Stomach (tissue), 8 donors: ENCODE measurements at regions not wholly inside any gene's neighbourhood (a gene's known extent, or its start where the extent isn't known, plus 50 kb on each side); places are given as distances from the start of the nearest gene placed in this dataset.
A peak's percentile ranks its signal among the peaks of the same experiment; 100 is the strongest.

Experiments
- DNase-seq, 2 donors: peaks; one replicate each; pipeline versions ENCODE4 v3.0.0 to v3.0.0-alpha.2; 2013 to 2019
- H3K27ac ChIP-seq, 5 donors: fragments of 200-600 bp in 4 of 5; sonication (generic) in 4 of 5; one replicate each; pipeline ENCODE4 v1.5.1; 2013 to 2019; ENCODE audit warnings: mild to moderate bottlenecking in 1 of 5, moderate library complexity in 1 of 5
- H3K27me3 ChIP-seq, 3 donors: fragments of 200-600 bp; sonication (generic); one replicate each; pipeline ENCODE4 v1.5.1; 2017 to 2019; ENCODE audit warnings: mixed run types in 1 of 3
- H3K36me3 ChIP-seq, 4 donors: fragments of 200-600 bp; sonication (generic); 1 replicate in 3 of 4; 2 replicates in 1 of 4; pipeline ENCODE4 v1.5.1; 2016 to 2019
- H3K4me1 ChIP-seq, 4 donors: fragments of 200-600 bp; sonication (generic); one replicate each; pipeline ENCODE4 v1.5.1; 2016 to 2019
- H3K4me3 ChIP-seq, 4 donors: fragments of 200-600 bp; sonication (generic) in 3 of 4; one replicate each; pipeline ENCODE4 v1.5.1; 2016 to 2019; ENCODE audit warnings: mild to moderate bottlenecking in 1 of 4
- H3K9me3 ChIP-seq, 4 donors: fragments of 200-600 bp; sonication (generic); one replicate each; pipeline ENCODE4 v1.5.1; 2016 to 2019
- EP300 ChIP-seq: sonication (generic); formaldehyde crosslinking; IDR thresholded peaks from one replicate; pipeline ENCODE4 v1.6.1; 2017; ENCODE audit warnings: antibody characterized with exemption
- POLR2A ChIP-seq, 4 donors: fragments of 450-650 bp; IDR thresholded peaks; one replicate each; pipeline ENCODE4 v1.6.1; 2016; ENCODE audit warnings: antibody characterized with exemption in 4 of 4, control low read depth in 2 of 4, mild to moderate bottlenecking in 1 of 4, moderate library complexity in 1 of 4
- POLR2AphosphoS5 ChIP-seq, 3 donors: sonication (generic); formaldehyde crosslinking; IDR thresholded peaks; one replicate each; pipeline ENCODE4 v1.6.1; 2016; ENCODE audit warnings: antibody characterized with exemption in 3 of 3
- WGBS, 5 donors: extraction: QIAGEN DNeasy Blood & Tissue Kit in 3 of 5; methylation state at CpG; one replicate each; pipeline versions ENCODE4 v1.1.5 to v1.1.7; 2013 to 2018; 5-methylcytosine and 5-hydroxymethylcytosine counted together
- intact Hi-C: fragments of 100-400 bp; cut with DNase I; formaldehyde crosslinking; loops from one replicate; pipeline ENCODE4 v1.15.1; 2023; ENCODE audit warnings: low total_unique reads
- TF ChIP-seq, protein P1 (sequence below), 7 experiments: fragments of 450-650 bp in 4 of 7; fragments of 200-600 bp in 3 of 7; sonication (generic) in 3 of 7; IDR thresholded peaks; one replicate each; pipeline ENCODE4 v1.5.1; 2016 to 2019; ENCODE audit warnings: antibody characterized with exemption in 7 of 7, control low read depth in 2 of 7, mild to moderate bottlenecking in 1 of 7
- donor health status: healthy with polysubstance abuse.
- donor health status: Bipolar disorder and iron deficiency.
- donor health status: healthy.

GRCh38 chr6:22015944-22016343 is 280.9 kb downstream of the PRL start:
- H3K4me3 ChIP-seq: no peak overlapping the region
- H3K27ac ChIP-seq: no peak overlapping the region
- no peaks in the 10 kb centered on the region for H3K36me3 ChIP-seq
- H3K4me1 ChIP-seq: no peaks in the 10 kb centered on the region
- no peak for DNase-seq
- intact Hi-C loops: no loop called here
- H3K27me3 ChIP-seq: no peaks in the 10 kb centered on the region
- TF ChIP-seq EP300 (no peak), POLR2AphosphoS5 (IDR thresholded peaks at IDR 0.05) (no peak), POLR2A (IDR thresholded peaks at IDR 0.05) (no peak)
- TF ChIP-seq, protein P1, sequence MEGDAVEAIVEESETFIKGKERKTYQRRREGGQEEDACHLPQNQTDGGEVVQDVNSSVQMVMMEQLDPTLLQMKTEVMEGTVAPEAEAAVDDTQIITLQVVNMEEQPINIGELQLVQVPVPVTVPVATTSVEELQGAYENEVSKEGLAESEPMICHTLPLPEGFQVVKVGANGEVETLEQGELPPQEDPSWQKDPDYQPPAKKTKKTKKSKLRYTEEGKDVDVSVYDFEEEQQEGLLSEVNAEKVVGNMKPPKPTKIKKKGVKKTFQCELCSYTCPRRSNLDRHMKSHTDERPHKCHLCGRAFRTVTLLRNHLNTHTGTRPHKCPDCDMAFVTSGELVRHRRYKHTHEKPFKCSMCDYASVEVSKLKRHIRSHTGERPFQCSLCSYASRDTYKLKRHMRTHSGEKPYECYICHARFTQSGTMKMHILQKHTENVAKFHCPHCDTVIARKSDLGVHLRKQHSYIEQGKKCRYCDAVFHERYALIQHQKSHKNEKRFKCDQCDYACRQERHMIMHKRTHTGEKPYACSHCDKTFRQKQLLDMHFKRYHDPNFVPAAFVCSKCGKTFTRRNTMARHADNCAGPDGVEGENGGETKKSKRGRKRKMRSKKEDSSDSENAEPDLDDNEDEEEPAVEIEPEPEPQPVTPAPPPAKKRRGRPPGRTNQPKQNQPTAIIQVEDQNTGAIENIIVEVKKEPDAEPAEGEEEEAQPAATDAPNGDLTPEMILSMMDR (IDR thresholded peaks at IDR 0.05): no peak
- WGBS, 5 donors: 89 to 95% (median 92%) methylated on average over 5 of the region's 5 CpGs
- H3K9me3 ChIP-seq: no peaks in the 10 kb centered on the region

DNA sequence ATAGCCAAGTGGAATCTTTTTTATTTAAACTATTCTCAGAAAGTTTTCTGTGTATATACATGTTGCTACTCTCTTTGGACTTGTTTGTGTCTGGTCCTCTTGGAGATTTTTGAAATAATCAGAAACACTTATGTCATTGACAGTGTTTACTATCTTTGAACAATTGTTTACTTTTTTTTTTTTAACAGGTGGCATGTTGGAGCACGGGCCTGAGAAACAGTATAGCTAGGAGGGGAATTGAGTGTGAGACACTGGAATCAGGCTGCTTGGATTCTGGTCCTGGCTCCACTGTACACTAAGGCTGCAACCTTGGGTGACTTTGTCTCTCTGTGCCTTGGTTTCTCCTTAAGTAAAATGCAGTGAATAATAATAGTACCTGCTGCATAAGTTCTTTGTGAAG is 279.6 kb downstream of the PRL start:
- no peaks in the 10 kb centered on the region for H3K27me3 ChIP-seq
- TF ChIP-seq, protein P1 (IDR thresholded peaks at IDR 0.05): no peak
- TF ChIP-seq POLR2A (IDR thresholded peaks at IDR 0.05) (no peak), POLR2AphosphoS5 (IDR thresholded peaks at IDR 0.05) (no peak), EP300 (no peak)
- H3K27ac ChIP-seq: no peak overlapping the region
- H3K4me1 ChIP-seq: no peaks in the 10 kb centered on the region
- peaks cover 0 to 7% (median 3%) of the 10 kb centered on the region in 4 donors for H3K9me3 ChIP-seq
- 16 to 29% (median 17%) methylated on average over 1 of the region's 1 CpG for WGBS, 5 donors
- intact Hi-C loops: no loop called here
- DNase-seq: no peak
- no peak overlapping the region for H3K4me3 ChIP-seq
- H3K36me3 ChIP-seq: no peaks in the 10 kb centered on the region

DNA sequence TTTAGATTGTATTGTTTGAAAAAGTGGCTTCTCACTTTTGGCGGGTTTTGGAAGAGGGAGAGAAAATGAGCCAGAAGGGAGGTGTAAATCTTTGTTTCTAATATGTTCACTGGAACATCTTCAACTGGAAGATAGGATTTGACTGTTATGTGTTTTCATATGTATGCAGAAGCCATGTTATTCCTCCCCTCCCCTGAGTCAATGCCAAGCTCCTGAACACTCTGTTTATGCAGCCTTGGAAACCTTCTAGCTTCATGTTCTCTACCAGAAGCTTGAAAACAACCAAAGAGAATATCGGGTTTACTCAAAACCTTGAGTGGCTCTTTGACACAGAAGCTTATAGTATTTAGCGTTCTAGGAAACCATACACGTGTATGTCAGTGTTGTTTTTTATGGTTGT is 279.1 kb downstream of the PRL start:
- no peak overlapping the region for H3K4me3 ChIP-seq
- WGBS, 5 donors: 73 to 83% (median 76%) methylated on average over 4 of the region's 4 CpGs
- H3K4me1 ChIP-seq: no peaks in the 10 kb centered on the region
- no peaks in the 10 kb centered on the region for H3K36me3 ChIP-seq
- no peak overlapping the region for H3K27ac ChIP-seq
- intact Hi-C loops: no loop called here
- TF ChIP-seq POLR2A (IDR thresholded peaks at IDR 0.05) (no peak), EP300 (no peak), POLR2AphosphoS5 (IDR thresholded peaks at IDR 0.05) (no peak)
- TF ChIP-seq, protein P1 (IDR thresholded peaks at IDR 0.05): no peak
- no peaks in the 10 kb centered on the region for H3K27me3 ChIP-seq
- H3K9me3 ChIP-seq: peaks cover 0 to 10% (median 3%) of the 10 kb centered on the region in 4 donors
- peak in 1 of 2 donors; percentile 59 for DNase-seq

DNA sequence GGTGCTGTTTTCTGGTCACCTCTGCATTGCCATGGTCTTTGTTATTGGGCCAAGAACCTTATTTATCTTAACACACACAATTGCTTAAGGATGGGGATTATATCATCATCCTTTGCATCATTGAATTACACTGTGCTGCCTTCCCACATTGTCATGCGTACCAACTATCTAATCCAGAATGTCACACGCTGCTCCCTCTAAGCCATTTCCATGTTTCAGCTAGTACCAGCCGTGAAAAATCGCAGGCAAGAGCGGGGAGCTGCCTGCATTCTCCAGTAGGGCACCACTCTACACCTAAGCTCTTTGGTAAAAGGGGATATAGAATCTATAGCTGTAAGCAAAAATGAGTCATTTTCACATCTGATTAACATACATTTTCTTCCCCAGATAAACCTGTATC is 277.0 kb downstream of the PRL start:
- Histone ChIP-seq H3K4me3 (no peak overlapping the region), H3K27ac (no peak overlapping the region), H3K9me3 (peaks cover 0 to 10% (median 3%) of the 10 kb centered on the region in 4 donors), H3K27me3 (no peaks in the 10 kb centered on the region), H3K36me3 (no peaks in the 10 kb centered on the region), H3K4me1 (no peaks in the 10 kb centered on the region)
- intact Hi-C loops: no loop called here
- no peak for DNase-seq
- TF ChIP-seq EP300: no peak
- TF ChIP-seq POLR2AphosphoS5 (IDR thresholded peaks at IDR 0.05): no peak
- TF ChIP-seq, protein P1 (IDR thresholded peaks at IDR 0.05): no peak
- no peak for TF ChIP-seq POLR2A (IDR thresholded peaks at IDR 0.05)
- WGBS, 5 donors: 93 to 98% (median 94%) methylated on average over 5 of the region's 5 CpGs
